GM12873 (cell line): ENCODE measurements at regions not wholly inside any gene's neighbourhood (a gene's known extent, or its start where the extent isn't known, plus 50 kb on each side); places are given as distances from the start of the nearest gene placed in this dataset.

Experiments used
- CTCF ChIP-seq: IDR thresholded peaks from 2 replicates; pipeline ENCODE4 v1.5.1; 2012; ENCODE audit warnings: low read depth, mild to moderate bottlenecking, moderate library complexity, low read length, control low read depth; ENCODE audit not compliant: insufficient read depth; ENCODE audit errors: missing control alignments

DNA sequence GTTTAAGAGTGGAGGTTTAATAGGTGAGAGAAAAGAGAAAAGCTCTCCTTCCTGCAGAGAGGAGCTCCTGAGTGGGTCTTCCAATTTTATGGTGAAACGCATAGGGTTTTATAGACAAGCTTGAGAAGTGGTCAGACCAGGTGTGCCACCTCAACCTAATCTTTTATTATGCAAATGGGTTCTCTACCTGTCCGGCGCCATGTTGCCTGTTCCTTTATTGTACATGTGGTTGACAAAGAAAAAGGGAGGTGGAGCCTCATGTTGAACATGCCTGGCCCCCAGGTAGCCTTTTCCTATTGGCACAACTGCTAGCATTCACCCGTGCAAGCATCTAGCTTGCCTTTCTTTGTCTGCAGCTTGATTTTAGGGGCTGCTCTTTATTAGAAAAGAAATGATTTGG, 115.9 kb upstream of the F13A1 start:
- no peak for TF ChIP-seq CTCF

DNA sequence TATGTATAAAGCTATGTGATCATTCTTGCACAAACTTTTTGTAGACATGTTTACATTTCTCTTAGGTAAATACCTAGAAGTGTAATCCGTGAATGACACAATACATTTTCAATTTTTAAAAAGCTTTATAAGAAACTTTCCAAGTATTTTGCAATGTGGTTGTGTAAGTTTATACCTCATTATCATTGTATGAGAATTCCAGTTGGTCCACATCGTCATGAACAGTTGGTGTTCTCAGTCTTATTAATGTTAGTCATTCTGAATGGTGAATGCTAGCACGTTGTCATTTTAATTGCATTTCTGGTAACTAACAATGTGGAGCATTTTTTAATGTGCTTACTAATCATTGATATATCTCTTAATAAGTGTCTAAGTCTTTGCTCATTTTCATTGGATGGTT, 116.5 kb upstream of the F13A1 start:
- no peak for TF ChIP-seq CTCF

- no peak for TF ChIP-seq CTCF
Measured at GRCh38 chr6:6438286-6438685, 117.8 kb upstream of the F13A1 start.

- TF ChIP-seq CTCF, result no peak
Measured at GRCh38 chr6:6439778-6440177, 119.3 kb upstream of the F13A1 start.

DNA sequence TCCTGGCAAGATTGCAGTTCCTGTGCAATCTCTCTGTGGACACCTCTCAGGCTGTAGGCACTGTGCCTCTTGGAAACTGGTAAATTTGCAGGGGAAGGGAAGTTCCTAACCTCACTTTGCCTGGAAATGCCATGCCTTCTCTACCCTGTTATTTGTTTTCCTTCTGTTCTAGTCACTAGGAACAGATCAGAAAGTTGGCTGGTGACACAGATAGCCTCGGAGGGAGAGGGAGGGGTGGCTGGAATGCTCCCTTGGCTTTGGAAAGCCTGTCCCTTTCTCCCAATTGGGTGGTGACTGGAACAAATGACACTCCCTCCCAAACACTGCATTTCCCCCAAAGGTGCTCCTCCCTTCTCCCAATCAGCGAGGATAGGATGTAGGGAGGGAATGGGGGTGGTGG, 131.5 kb upstream of the F13A1 start:
- no peak for TF ChIP-seq CTCF

DNA sequence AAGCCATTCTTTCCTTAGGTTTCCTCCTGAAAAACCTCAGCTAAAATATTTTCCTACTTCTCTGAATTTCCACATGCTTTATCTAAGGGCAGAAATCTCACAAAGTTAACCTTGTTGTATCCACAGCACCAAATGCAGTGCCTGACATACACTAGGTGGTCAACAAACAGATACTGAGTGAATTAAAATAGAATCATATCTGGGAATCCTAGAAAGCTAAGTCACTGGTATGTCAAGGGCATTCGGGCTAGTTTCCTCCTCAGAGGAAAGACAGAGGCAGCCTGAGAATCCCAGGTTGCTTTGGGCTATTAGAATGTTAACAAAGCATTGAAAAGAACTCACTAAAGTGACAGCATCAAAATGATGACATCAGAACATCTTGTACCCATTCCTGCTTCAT, 132.7 kb upstream of the F13A1 start:
- TF ChIP-seq CTCF, result no peak

GRCh38 chr6:6455272-6455671, 133.2 kb upstream of the LY86 start:
- no peak for TF ChIP-seq CTCF

- TF ChIP-seq CTCF, result no peak
Measured at GRCh38 chr6:6458172-6458571, 130.3 kb upstream of the LY86 start.
